Mesenchymal stem cell (in vitro differentiated cells and primary cell): ENCODE measurements at regions not wholly inside any gene's neighbourhood (a gene's known extent, or its start where the extent isn't known, plus 50 kb on each side); places are given as distances from the start of the nearest gene placed in this dataset.

Experiments used
- DNase-seq: peaks from one replicate; pipeline ENCODE4 v3.0.0-alpha.2; 2013
- H2AFZ ChIP-seq: one replicate; pipeline ENCODE4 v1.6.1; 2013; ENCODE audit warnings: low read depth, mild to moderate bottlenecking, control low read depth, inconsistent platforms, low read length, moderate library complexity
- H2AK5ac ChIP-seq: 2 replicates; pipeline ENCODE4 v1.6.1; 2013; ENCODE audit warnings: low read length, moderate library complexity, mild to moderate bottlenecking, inconsistent platforms; ENCODE audit not compliant: severe bottlenecking
- H2BK120ac ChIP-seq: one replicate; pipeline ENCODE4 v1.6.1; 2013; ENCODE audit warnings: low read depth, mild to moderate bottlenecking, inconsistent platforms, low read length, moderate library complexity
- H2BK12ac ChIP-seq, 2 experiments: one replicate each; pipeline ENCODE4 v1.6.1; 2013; ENCODE audit warnings: inconsistent platforms in 2 of 2, low read length in 2 of 2, mild to moderate bottlenecking in 2 of 2, moderate library complexity in 2 of 2, control low read depth in 1 of 2
- H2BK15ac ChIP-seq: one replicate; pipeline ENCODE4 v1.6.1; 2013; ENCODE audit warnings: mild to moderate bottlenecking, low read depth, inconsistent platforms; ENCODE audit not compliant: poor library complexity, severe bottlenecking
- H2BK5ac ChIP-seq: 2 replicates; pipeline ENCODE4 v1.6.1; 2013; ENCODE audit warnings: low read depth, mild to moderate bottlenecking, low read length, control low read depth, inconsistent platforms; ENCODE audit not compliant: poor library complexity, severe bottlenecking
- H3K14ac ChIP-seq, 2 experiments: one replicate each; pipeline ENCODE4 v1.6.1; 2013; ENCODE audit warnings: inconsistent platforms in 2 of 2, low read length in 2 of 2, control low read depth in 1 of 2, mild to moderate bottlenecking in 1 of 2, moderate library complexity in 1 of 2
- H3K18ac ChIP-seq, 2 experiments: one replicate each; pipeline ENCODE4 v1.6.1; 2013; ENCODE audit warnings: inconsistent platforms in 2 of 2, low read length in 2 of 2, control low read depth in 1 of 2, low read depth in 1 of 2, mild to moderate bottlenecking in 1 of 2
- H3K23ac ChIP-seq, 2 experiments: one replicate each; pipeline ENCODE4 v1.6.1; 2013; ENCODE audit warnings: inconsistent platforms in 2 of 2, low read length in 2 of 2, mild to moderate bottlenecking in 2 of 2, moderate library complexity in 2 of 2, control low read depth in 1 of 2
- H3K27ac ChIP-seq: 2 replicates; pipeline ENCODE4 v1.5.1; 2013; ENCODE audit warnings: mild to moderate bottlenecking, moderate library complexity, low read length, control low read depth, inconsistent platforms; ENCODE audit not compliant: poor library complexity, severe bottlenecking
- H3K27me3 ChIP-seq, 2 experiments: 2 replicates each; pipeline versions ENCODE4 v1.6.1 to v1.7.0; 2013; ENCODE audit warnings: low read length in 2 of 2, mild to moderate bottlenecking in 2 of 2, moderate library complexity in 2 of 2, control low read depth in 1 of 2, inconsistent platforms in 1 of 2; ENCODE audit not compliant: control insufficient read depth in 1 of 2, insufficient read depth in 1 of 2
- H3K36me3 ChIP-seq, 2 experiments: 2 replicates each; pipeline versions ENCODE4 v1.6.1 to v1.7.0; 2013; ENCODE audit warnings: low read length in 2 of 2, control low read depth in 1 of 2, inconsistent platforms in 1 of 2, low read depth in 1 of 2, mild to moderate bottlenecking in 1 of 2; ENCODE audit not compliant: insufficient read depth in 2 of 2, control insufficient read depth in 1 of 2
- H3K4ac ChIP-seq, 2 experiments: one replicate each; pipeline ENCODE4 v1.6.1; 2013; ENCODE audit warnings: inconsistent platforms in 2 of 2, low read length in 2 of 2, mild to moderate bottlenecking in 2 of 2, moderate library complexity in 2 of 2, control low read depth in 1 of 2, low read depth in 1 of 2
- H3K4me1 ChIP-seq: 2 replicates; pipeline ENCODE4 v1.6.1; 2013; ENCODE audit warnings: low read depth, low read length, control low read depth; ENCODE audit not compliant: control insufficient read depth, insufficient read depth
- H3K4me2 ChIP-seq: 2 replicates; pipeline ENCODE4 v1.6.1; 2013; ENCODE audit warnings: low read length, mild to moderate bottlenecking, inconsistent platforms; ENCODE audit not compliant: poor library complexity, severe bottlenecking
- H3K4me3 ChIP-seq, 2 experiments: 2 replicates each; pipeline versions ENCODE4 v1.5.1 to v1.7.0; 2013; ENCODE audit warnings: low read length in 2 of 2, mild to moderate bottlenecking in 2 of 2, control low read depth in 1 of 2, low read depth in 1 of 2; ENCODE audit not compliant: insufficient read depth in 1 of 2
- H3K79me1 ChIP-seq: replicated peaks from 2 replicates; pipeline ENCODE4 v1.6.1; 2013; ENCODE audit warnings: mild to moderate bottlenecking, control low read depth, low read length, inconsistent platforms; ENCODE audit not compliant: poor library complexity, severe bottlenecking
- H3K9ac ChIP-seq: 2 replicates; pipeline ENCODE4 v1.7.0; 2013; ENCODE audit warnings: mild to moderate bottlenecking, low read length, moderate library complexity
- H3K9me3 ChIP-seq: 2 replicates; pipeline ENCODE4 v1.7.0; 2013; ENCODE audit warnings: mild to moderate bottlenecking, low read length; ENCODE audit not compliant: control insufficient read depth
- H4K8ac ChIP-seq: one replicate; pipeline ENCODE4 v1.6.1; 2013; ENCODE audit warnings: inconsistent platforms, mild to moderate bottlenecking, low read length, moderate library complexity
- H4K91ac ChIP-seq: one replicate; pipeline ENCODE4 v1.6.1; 2013; ENCODE audit warnings: mild to moderate bottlenecking, low read length, inconsistent platforms
- WGBS: methylation state at CpG from one replicate; pipeline ENCODE4 v1.1.7; 2013; ENCODE audit warnings: mixed read lengths; 5-methylcytosine and 5-hydroxymethylcytosine counted together

- WGBS: 64% methylated on average over 1 of the region's 1 CpG
- H2BK15ac ChIP-seq: no peak overlapping the region
- DNase-seq: no peak
- no peak overlapping the region for H3K14ac ChIP-seq
- H2AFZ ChIP-seq: no peak overlapping the region
- H4K8ac ChIP-seq: no peak overlapping the region
- H3K18ac ChIP-seq: no peak overlapping the region
- H3K4ac ChIP-seq: no peak overlapping the region
- no peak overlapping the region for H2BK5ac ChIP-seq
- H3K27ac ChIP-seq: no peak overlapping the region
- H3K79me1 ChIP-seq: peaks cover 2% of the 10 kb centered on the region
- H3K9ac ChIP-seq: no peak overlapping the region
- H3K36me3 ChIP-seq: peaks cover 0 to under 1% of the 10 kb centered on the region in 2 experiments
- no peak overlapping the region for H2BK12ac ChIP-seq
- H4K91ac ChIP-seq: no peak overlapping the region
- no peak overlapping the region for H2AK5ac ChIP-seq
- H3K4me3 ChIP-seq: no peak overlapping the region
- H3K27me3 ChIP-seq: no peaks in the 10 kb centered on the region
- no peaks in the 10 kb centered on the region for H3K9me3 ChIP-seq
- peaks cover 3% of the 10 kb centered on the region for H3K4me1 ChIP-seq
- no peak overlapping the region for H3K4me2 ChIP-seq
- no peak overlapping the region for H2BK120ac ChIP-seq
- no peak overlapping the region for H3K23ac ChIP-seq
Observed at GRCh38 chr7:86947929-86948328, 111.5 kb downstream of the ELAPOR2 start.

GRCh38 chr7:86943447-86943846 is 116.0 kb downstream of the ELAPOR2 start:
- 100% methylated on average over 1 of the region's 1 CpG for WGBS
- Histone ChIP-seq H2BK15ac (no peak overlapping the region), H3K36me3 (peaks cover 0 to 8% of the 10 kb centered on the region in 2 experiments), H2BK12ac (no peak overlapping the region), H3K18ac (no peak overlapping the region), H2BK120ac (no peak overlapping the region), H2AK5ac (no peak overlapping the region), H3K79me1 (no peaks in the 10 kb centered on the region), H2BK5ac (no peak overlapping the region), H3K14ac (no peak overlapping the region), H3K27ac (no peak overlapping the region), H4K8ac (no peak overlapping the region), H3K27me3 (no peaks in the 10 kb centered on the region), H3K4ac (no peak overlapping the region), H3K4me1 (no peaks in the 10 kb centered on the region), H3K9ac (no peak overlapping the region), H4K91ac (no peak overlapping the region), H3K23ac (no peak overlapping the region), H2AFZ (no peak overlapping the region), H3K9me3 (no peaks in the 10 kb centered on the region), H3K4me2 (no peak overlapping the region), H3K4me3 (no peak overlapping the region)
- no peak for DNase-seq

DNA sequence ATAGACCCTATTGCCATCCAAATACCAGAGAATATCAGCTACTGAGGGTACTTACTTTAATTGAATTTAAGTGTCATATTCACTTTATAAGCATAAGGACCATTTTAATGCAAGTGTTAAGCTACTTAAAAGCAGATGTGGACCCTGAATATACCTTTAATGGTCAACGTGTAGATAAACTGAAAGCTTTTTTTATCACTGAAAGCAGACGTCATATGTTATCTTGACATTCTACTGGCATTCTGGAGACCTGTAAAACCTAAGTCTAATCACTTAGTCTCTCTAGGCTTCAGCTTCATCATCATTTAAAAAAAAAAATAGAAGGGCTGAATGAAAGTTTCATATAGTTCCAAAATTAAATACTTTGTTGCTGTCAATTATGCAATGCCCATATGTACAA is 116.5 kb downstream of the ELAPOR2 start:
- no peaks in the 10 kb centered on the region for H3K79me1 ChIP-seq
- H3K9me3 ChIP-seq: no peaks in the 10 kb centered on the region
- no peak overlapping the region for H4K8ac ChIP-seq
- no peak overlapping the region for H2BK5ac ChIP-seq
- H2BK120ac ChIP-seq: no peak overlapping the region
- H2BK15ac ChIP-seq: no peak overlapping the region
- H3K23ac ChIP-seq: no peak overlapping the region
- no peak for DNase-seq
- WGBS: 85% methylated on average over 2 of the region's 2 CpGs
- no peak overlapping the region for H3K14ac ChIP-seq
- no peak overlapping the region for H3K27ac ChIP-seq
- no peak overlapping the region for H2AFZ ChIP-seq
- H3K9ac ChIP-seq: no peak overlapping the region
- no peak overlapping the region for H3K4ac ChIP-seq
- no peaks in the 10 kb centered on the region for H3K27me3 ChIP-seq
- no peak overlapping the region for H3K18ac ChIP-seq
- no peaks in the 10 kb centered on the region for H3K4me1 ChIP-seq
- no peak overlapping the region for H4K91ac ChIP-seq
- no peak overlapping the region for H3K4me3 ChIP-seq
- no peak overlapping the region for H2AK5ac ChIP-seq
- H3K36me3 ChIP-seq: peaks cover 0 to 10% of the 10 kb centered on the region in 2 experiments
- no peak overlapping the region for H2BK12ac ChIP-seq
- no peak overlapping the region for H3K4me2 ChIP-seq

DNA sequence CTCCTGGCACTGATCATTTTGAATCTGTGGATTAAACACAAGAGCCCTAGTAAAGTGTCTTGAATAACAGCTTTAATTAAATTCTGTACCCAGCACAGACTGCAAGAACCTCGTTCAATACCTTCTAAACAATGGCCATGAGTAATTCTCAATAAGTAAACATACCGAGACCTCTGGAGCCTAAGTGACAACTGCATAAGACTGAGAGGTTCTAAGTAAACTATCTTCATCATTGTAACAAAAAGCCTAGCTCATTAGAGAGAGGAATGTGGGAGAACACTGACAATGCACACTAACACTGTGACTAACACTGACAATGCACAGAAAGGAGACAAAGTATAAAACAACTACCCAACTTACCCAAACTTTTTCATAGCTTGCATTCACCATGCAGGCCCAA is 117.4 kb downstream of the ELAPOR2 start:
- H3K14ac ChIP-seq: no peak overlapping the region
- no peak overlapping the region for H3K9ac ChIP-seq
- no peaks in the 10 kb centered on the region for H3K9me3 ChIP-seq
- no peak overlapping the region for H3K4me2 ChIP-seq
- H3K79me1 ChIP-seq: no peaks in the 10 kb centered on the region
- H3K36me3 ChIP-seq: peaks cover 0 to 19% of the 10 kb centered on the region in 2 experiments
- no peak overlapping the region for H2BK12ac ChIP-seq
- H3K23ac ChIP-seq: no peak overlapping the region
- H2BK5ac ChIP-seq: no peak overlapping the region
- H2BK15ac ChIP-seq: no peak overlapping the region
- H2BK120ac ChIP-seq: no peak overlapping the region
- H2AFZ ChIP-seq: no peak overlapping the region
- H3K4me1 ChIP-seq: no peaks in the 10 kb centered on the region
- H3K4me3 ChIP-seq: no peak overlapping the region
- no peaks in the 10 kb centered on the region for H3K27me3 ChIP-seq
- no peak overlapping the region for H4K8ac ChIP-seq
- peak; percentile 31 for DNase-seq
- H2AK5ac ChIP-seq: no peak overlapping the region
- no peak overlapping the region for H3K27ac ChIP-seq
- no peak overlapping the region for H3K4ac ChIP-seq
- H3K18ac ChIP-seq: no peak overlapping the region
- 10% methylated on average over 2 of the region's 2 CpGs for WGBS
- no peak overlapping the region for H4K91ac ChIP-seq
